GM19467 (cell line): ENCODE measurements at regions not wholly inside any gene's neighbourhood (a gene's known extent, or its start where the extent isn't known, plus 50 kb on each side); places are given as distances from the start of the nearest gene placed in this dataset.

Source experiments
- ATAC-seq: cut with Tn5 transposase; IDR thresholded peaks from one replicate; pipeline ENCODE4 v1.9.1; 2021; ENCODE audit warnings: mild to moderate bottlenecking, moderate library complexity; ENCODE audit not compliant: unreplicated experiment

DNA sequence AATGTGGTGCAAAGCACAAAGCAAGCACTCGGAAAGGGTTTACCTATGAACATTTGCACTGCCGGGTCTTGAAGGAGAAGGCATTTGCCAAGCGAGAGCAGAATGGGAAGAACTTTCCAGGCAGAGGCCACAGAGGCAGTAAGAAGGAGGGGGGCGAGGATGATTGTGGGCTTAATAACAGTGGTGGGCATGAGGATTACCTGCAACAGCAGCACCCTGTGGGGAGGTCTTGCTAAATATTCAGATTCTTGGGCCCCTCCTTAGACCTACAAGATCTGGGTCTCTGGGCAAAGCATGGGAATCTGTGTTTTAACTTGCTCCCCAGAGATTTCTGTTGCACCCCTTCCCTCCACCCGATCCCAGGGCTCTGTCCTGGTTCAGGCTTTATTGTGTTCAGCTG is 75.1 kb upstream of the ZBED5 start:
- no peak for ATAC-seq

DNA sequence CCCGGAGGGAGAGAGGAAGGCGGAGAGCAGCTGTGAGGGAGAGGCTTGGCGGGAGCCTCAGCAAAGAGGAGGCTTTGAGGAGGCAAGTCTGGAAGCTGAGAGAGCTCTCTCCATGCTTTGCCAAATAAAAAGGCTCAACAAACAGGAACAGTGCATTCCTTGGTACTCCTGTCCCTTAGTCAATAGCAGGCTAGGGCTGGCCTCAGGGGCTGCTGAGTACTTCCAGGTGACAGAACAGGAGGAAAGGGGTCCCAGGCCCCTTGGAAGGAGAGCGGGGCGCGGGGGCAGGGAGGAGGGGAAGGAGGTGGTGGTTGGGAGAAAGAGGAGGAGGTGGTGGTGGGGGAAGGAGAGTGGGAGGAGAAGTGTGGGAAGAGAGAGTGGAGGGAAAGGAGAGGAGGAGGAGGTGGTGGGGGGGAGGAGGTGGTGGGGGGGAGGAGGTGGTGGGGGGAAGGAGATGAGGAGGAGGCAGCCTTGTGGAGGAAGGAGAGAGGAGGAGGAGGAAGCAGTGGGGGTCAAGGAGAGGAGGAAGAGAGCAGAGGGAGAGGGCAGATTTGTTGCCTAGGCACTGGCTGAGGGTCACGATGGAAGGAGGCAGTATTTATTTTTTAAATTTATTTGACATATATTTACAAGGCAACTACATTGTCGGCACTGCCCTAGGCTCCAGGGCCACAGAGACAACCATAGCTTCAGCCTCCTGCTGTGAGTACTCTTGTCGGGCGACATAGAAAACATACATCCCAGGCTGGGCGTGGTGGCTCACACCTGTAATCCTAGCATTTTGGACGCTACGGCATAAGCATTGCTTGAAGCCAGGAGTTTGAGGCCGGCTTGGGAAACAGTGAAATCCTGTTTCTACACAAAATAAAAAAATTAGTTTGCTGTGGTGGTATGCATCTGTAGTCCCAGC is 74.2 kb upstream of the ZBED5 start:
- ATAC-seq: no peak

DNA sequence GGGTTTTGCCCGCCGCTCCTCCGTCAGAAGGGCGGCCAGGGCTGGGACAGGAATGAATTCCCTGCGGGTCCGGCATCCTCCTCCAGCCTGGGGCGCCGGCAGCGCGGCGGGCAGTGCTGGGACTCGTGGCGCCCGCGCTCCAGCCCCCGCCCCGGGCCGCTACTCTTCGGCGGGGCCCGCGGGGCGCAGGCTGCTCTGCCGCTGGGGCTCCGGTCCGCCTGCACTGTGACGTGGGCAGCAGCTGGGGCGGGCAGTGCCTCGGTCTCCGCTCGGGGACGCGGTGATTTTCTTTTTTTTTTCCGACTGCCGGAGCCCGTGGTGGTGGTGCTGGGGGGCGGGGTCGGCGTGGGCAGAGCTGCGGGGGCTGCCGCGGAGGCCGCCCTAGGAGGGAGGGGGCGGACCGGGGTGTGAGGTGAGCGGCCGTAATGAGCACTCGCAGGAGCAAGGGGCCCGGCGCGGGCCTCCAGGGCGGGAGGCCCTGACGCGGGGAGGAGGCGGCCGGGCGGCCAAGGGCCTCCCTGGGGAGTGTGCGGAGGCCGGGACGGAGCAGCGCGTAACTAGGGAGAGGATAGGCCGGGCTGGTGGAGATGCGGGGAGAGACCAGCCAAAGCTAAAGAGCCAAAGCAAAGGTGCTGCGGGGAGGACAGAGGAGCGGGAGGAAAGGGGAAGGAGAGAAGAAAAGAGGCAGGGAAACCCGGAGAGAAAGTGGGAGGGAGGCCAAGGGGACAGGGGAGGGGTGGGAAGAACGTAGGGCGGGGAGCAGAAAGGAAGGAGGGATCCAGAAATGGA is 73.3 kb upstream of the ZBED5 start:
- ATAC-seq: no peak

DNA sequence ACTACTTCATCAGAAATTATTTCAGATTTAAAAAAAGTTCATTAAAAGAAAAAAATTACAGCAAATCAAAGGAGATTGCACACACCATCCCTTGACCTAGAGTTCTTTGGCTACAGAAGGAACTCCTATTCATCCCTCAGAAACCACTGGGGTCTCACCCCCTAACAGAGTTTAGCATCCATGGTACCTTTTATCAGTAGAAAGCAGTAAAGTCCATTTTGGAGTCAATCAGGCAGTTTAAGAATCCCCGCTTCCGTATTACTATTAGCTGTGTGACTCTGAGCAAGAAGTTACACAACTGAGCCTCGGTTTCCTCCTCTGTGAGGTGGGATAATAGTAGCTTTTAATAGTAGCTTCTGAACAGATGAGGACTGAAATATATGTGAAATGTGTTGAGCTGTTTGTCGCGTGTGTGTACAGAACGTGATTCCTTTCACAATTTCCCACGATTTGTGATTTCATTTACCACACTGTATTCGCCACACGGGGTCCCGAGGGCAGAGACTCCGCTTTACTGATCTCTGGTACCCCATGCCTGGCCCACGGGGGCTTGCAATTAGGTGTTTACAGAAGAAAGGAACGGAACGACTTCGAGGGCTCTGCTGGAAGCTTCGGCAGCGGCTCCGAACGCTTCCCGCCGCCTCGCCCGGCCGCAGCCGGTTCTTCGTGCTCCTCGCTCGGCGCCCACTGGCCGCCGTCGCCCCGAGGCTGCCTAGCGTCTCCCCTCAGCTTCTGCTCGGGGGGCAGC is 72.5 kb upstream of the ZBED5 start:
- no peak for ATAC-seq

DNA sequence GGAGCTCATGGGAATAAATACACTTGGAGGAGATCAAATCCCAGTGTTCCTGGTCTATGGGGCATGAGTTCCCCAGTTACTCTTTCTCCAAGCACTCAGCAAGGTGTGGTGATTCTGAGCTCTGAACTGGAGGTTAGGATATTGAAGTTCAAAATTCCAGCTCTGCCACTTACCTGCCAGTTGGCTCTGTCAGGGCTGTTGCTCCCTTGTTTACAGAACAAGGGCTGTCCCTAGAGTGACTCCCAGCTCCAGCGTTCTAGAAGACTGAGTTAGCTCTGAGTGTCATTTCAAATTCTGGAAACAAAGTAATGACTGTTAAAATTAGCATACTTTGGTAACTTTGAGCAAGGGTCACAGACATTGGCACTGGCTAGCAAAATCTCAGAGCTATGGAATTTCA is 69.7 kb upstream of the ZBED5 start:
- ATAC-seq: no peak

DNA sequence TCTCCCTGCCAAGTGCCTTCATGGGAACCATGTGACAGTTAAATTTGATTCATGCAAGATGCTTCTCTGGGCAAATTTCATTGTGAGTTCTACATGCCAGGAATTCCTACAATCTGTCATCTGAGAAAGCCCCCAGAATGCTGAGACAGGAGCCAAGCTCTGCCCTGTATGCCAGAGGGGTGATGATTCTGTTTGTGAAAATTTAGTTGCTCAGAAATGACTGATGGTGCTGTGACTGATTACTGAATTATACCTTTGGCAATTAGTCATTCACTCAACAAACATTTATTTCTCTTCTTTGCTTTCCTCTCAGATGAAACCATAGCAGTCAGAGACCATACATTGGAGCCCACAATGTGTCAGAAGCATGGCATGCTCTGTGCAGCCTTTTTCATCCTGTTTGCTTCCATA is 69.0 kb upstream of the ZBED5 start:
- ATAC-seq: no peak

DNA sequence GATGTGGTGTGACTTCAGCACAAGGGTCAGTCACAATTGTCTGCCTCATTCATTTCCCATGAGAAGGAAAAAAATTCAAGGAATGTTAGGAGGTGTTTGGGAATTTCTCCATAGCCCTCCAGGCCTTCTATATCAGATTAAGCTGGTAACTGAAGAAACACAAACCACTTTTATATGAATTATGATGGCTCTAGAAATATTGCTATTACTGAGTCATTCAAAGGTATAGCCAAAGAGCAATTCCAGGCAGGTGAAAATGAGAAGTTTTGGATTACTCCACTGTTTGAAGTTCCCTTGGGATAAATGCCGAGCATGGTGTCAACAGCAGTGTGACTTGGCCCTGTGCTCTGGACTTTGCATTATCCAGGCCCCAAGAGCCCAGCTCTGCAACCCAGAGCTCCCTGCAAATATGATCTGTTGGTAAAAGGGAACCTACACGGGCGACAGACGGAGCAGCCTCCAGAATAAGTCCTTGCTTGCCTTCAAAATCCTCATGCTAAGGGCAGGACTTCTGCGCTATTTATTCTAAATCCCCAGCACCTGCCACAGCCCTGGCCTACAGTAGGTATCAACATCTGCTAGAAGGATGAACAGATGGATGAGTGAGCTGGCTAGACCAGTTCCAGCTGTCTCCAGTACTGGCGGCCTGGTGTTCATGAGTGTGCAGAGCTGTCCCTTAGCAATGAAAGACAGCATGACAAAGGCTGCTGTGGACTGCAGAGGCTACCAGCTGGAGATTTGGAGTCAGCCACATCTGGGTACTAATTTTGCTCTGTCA is 67.5 kb upstream of the ZBED5 start:
- no peak for ATAC-seq

DNA sequence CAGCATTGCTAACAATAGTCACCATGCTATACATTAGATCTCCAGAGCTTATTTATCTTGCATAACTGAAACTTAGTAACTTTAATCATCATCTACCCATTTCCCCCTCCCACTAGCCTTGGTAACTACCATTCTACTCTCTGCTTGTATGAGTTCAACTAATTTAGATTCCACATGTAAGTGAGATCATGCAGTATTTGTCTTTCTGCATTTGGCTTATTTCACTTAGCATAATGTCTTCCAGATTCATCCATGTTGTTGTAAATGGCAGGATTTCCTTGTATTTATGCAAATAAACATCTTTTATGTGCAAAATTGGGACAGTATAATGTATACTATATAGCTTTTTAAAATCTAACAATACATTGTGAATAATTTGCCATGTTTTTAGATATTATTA is 66.0 kb upstream of the ZBED5 start:
- no peak for ATAC-seq

DNA sequence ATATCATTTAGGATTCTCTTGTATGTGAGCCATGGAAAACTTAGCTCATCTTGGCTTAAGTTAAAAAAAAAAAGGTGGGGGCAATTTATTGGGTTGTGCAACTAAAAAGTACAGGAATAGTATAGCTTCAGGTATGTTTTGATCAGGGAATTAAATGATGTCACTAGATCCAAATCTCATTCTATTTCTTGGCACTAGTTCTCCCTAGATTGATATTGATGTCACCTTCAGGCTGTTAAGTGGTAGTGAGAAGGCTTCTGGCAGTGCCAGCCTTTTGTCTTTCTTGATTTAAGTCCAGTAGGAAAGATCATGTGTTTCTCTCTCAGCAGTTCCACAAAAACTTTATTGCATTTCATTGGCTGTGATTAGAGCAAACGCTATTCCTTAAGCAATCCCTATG is 65.0 kb upstream of the ZBED5 start:
- ATAC-seq: no peak

DNA sequence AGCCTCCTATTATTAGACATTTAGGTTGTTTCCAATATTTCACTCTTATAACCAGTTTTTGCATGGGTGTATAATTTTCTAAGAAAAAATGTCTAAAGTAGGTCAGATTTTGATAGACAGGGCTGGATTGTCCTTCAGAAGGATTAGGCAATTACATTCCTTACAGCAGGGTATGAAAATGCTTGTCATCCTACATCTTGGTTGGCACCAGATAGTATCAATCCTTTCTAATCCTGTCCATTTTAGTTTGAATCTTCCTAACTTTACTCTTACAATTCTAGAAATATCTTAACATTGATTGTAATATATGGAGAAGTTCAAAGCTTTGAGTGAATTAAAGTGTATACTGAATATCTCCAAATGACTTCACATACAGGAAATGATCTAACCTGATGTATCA is 63.0 kb upstream of the ZBED5 start:
- no peak for ATAC-seq

DNA sequence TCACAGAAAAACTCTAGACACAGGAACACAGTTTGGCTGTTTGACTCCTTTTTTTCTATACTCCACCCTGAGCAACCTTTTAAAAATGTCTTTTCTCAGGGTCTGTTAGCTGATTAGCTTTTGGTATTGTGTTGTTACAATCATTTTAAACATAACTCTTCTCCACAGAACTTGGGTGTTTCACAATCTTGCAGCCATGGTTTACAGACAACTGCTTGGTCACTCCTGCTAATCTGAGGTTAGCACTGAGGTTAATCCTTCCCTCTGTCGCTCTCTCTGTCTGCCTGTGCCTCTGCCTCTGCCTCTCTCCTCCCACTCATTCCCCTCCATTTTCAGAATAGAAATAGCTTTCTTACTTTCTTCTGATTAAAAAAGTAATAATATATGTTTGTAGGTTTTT is 62.4 kb upstream of the ZBED5 start:
- no peak for ATAC-seq

DNA sequence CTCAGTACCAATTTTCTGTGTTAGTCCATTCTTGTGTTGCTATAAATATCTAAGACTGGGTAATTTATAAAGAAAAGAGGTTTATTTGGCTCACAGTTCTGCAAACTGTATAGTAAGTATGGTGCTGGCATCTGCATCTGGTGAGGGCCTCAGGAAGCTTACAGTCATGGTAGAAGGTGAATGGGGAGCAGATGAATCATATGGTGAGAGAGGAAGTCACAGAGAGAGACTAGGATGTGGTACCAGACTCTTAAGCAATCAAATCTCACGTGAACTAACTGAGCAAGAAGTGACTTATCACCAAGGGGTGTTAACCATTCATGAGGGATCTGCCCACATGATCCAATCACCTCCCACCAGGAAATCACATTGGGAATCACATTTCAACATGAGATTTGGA is 60.8 kb upstream of the ZBED5 start:
- ATAC-seq: no peak

DNA sequence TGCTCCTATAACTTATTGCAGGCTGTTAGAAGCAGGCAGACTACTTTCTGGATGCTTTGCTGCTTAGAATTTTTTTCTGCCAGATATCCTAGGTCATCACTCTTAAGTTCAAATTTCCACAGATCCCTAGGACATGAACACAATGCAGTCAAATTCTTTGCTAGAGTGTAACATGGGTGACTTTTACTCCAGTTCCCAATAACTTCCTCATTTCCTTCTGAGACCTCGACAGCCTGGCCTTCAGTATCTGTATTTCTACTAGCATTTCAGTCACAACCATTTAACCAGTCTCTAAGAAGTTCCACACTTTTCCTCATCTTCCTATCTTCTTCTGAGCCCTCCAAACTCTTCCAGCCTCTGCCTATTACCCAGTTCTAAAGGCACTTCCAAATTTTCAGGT is 60.4 kb upstream of the ZBED5 start:
- no peak for ATAC-seq

DNA sequence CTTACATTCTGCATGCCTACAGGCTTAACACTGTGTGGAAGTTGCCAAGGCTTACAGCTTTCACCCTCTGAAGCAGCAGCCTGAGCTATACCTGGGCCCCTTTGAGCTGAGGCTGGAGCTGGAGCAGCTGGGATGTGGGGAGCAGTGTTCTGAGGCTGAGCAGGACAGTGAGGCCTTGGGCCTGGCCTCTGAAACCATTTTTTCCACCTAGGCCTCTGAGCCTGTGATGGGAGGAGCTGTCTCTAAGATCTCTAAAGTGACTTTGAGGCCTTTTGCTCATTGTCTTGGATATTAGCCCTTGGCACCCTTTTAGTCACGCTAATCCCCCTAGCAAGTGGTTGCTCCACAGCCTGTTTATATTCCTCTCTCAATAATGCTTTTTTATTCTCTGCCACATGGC is 59.9 kb upstream of the ZBED5 start:
- ATAC-seq: no peak

DNA sequence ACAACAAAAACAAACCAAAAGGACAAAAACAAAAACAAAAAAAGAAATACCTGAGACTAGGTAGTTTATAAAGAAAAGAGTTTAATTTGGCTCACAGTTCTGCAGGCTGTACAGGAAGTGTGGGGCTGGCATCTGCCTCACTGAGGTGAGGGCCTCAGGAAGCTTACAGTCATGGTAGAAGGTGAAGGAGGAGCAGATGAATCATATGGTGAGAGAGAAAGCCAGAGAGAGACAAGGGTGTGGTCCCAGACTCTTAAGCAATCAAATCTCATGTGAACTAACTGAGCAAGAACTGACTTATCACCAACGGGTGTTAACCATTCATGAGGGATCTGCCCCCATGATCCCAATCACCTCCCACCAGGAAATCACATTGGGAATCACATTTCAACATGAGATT is 58.8 kb upstream of the ZBED5 start:
- no peak for ATAC-seq

DNA sequence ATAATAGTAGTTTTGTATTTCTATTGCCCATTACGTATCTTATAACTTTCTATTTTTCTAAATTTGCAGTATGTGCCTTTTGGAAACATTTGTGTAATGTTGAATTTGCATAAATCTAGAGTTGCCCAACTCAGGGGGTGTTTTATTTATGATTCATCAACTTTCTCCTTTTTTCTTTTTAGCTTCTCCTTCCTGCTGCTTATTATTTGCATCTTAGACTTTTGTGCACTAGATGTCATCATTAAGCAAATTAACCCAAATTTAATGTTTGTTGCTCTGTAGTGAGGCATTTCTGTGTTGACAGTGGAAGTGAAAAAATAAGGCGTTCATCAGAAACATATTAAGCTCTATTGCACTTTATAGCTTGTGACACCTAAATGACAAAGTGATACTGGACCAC is 56.2 kb upstream of the ZBED5 start:
- ATAC-seq: no peak

DNA sequence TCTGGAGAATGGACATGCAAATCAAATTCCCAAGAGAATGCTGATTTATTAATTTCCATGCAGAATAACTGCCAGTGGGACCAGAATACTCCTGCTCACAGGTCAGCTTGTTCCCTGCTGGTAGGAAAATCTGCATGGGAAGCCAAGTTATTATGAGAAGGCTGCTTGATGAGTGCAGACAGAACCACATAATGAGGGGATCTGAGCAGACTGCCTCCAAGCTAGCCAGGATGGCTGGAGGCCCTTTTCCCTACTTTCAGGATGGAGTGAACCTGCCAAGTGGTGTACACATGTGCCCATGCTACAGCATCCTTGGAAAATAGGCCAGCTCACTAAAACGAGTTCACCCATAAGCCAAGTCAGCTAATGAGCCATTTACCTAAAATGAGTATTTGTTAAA is 55.2 kb upstream of the ZBED5 start:
- ATAC-seq: no peak

DNA sequence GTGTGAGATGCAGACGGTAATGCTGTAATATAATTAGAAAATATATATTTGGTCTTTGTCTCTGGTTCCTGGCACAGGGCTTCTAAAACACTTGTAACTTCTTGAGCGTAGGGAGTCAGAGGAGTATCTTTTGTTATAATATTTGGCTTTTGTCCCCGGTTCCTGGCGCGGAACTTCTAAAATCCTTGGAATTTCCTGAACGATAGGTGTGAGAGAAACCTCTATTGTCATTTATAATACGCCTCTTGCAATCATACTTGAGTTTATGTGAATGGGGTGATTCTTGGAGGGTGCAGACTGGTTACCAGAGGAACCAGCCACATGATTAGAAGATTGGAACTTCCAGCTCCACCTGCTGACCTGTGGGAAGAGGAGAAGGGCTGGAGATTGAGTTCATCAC is 54.1 kb upstream of the ZBED5 start:
- ATAC-seq: no peak

DNA sequence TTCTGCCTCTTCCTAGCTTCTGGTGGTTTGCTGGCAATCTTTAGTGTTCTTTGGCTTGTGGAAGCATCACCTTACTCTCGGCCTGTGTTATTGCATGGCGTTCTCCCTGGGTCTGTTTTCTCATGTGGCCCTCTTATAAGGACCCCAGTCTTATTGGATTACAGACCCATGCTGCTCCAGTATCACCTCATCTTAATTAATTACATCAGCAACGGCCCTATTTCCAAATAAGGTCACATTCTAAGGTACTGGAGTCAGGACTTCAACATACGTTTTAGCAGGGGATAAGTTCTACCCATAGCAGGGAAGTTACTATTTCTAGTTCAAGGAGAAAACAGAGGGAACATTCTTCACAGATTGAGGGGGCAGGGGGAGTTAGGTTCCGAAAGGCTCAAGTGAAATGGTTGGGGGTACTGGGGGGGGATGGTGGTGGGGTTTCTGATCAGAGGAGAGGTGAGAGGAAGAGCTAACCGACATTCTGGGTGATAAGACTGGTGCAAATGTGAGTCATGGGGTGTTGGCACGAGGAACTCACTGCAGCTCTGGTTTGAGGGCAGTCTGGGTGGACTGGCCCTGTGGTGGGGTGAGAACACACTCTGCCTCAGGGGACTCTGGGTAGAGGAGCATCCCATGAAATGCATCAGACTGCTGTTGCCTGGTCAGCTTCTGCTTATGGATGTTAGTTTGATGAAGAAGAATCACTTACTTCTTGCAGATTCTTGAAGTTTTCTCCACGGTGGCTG is 51.5 kb upstream of the ZBED5 start:
- no peak for ATAC-seq
